ENCODE measurements at regions not wholly inside any gene's neighbourhood (a gene's known extent, or its start where the extent isn't known, plus 50 kb on each side); places are given as distances from the start of the nearest gene placed in this dataset.

DNA sequence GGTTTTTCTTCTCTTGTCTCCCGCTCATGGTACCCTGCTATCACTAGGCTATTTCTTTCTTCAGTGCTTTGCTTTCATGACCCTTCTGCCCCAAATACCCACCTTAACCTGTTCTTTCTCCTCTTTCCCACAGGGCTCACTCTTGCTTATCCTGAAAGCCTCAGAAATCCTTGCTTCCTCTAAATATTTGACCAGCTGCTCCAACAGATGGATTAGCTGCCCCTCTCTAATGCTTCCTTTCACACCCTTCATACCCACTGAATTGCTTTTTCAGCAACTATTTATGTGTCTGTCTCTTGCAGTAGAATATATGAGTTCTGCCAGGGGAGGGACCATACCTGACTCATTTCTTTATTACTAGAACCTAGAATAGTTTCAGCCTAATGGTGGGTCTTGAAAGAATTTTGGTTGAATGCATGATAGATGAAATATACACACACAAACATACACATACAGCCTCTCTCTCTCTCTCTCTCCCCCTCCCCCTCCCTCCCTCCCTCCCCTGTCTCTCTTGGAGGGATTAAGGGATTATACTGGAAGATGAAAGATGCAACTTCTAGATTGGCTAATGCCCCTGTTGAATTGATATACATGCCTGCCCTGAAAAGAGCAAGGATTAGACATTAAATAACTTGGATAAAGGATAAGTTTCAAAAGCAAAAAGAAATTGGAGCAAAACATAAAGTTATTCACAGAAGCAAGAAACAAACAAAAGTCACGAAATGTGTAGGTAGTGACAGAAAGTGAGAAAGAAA is 95.0 kb upstream of the GADL1 start:
- TF ChIP-seq, protein P1, sequence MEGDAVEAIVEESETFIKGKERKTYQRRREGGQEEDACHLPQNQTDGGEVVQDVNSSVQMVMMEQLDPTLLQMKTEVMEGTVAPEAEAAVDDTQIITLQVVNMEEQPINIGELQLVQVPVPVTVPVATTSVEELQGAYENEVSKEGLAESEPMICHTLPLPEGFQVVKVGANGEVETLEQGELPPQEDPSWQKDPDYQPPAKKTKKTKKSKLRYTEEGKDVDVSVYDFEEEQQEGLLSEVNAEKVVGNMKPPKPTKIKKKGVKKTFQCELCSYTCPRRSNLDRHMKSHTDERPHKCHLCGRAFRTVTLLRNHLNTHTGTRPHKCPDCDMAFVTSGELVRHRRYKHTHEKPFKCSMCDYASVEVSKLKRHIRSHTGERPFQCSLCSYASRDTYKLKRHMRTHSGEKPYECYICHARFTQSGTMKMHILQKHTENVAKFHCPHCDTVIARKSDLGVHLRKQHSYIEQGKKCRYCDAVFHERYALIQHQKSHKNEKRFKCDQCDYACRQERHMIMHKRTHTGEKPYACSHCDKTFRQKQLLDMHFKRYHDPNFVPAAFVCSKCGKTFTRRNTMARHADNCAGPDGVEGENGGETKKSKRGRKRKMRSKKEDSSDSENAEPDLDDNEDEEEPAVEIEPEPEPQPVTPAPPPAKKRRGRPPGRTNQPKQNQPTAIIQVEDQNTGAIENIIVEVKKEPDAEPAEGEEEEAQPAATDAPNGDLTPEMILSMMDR (IDR thresholded peaks at IDR 0.05; ENCODE audit: extremely low read depth in 1 of 2, insufficient read depth in 1 of 2, low read depth in 1 of 2, low read length in 2 of 2) = no peak
- TF ChIP-seq, protein P2, sequence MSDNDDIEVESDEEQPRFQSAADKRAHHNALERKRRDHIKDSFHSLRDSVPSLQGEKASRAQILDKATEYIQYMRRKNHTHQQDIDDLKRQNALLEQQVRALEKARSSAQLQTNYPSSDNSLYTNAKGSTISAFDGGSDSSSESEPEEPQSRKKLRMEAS (IDR thresholded peaks at IDR 0.05; ENCODE audit: insufficient read depth, insufficient read length) = no peak
- TF ChIP-seq POLR2A (IDR thresholded peaks at IDR 0.05; ENCODE audit: low read depth, low read length) (no peak), MYC (IDR thresholded peaks at IDR 0.05; ENCODE audit: low read depth, low read length) (no peak), JUN (IDR thresholded peaks at IDR 0.05; ENCODE audit: borderline replicate concordance, insufficient read depth, insufficient read length, low read depth) (no peak)

Measured in endothelial cell of umbilical vein (primary cell).